Esophagus squamous epithelium (tissue), 5 donors: ENCODE measurements at regions not wholly inside any gene's neighbourhood (a gene's known extent, or its start where the extent isn't known, plus 50 kb on each side); places are given as distances from the start of the nearest gene placed in this dataset.
A peak's percentile ranks its signal among the peaks of the same experiment; 100 is the strongest.

Experiments
- DNase-seq: peaks from one replicate; lab custom pipeline; 2025; lab: John Stamatoyannopoulos, UW
- H3K27ac ChIP-seq, 4 donors: fragments of 200-600 bp; sonication (generic); one replicate each; pipeline ENCODE4 v1.5.1; 2016 to 2019; ENCODE audit warnings: mild to moderate bottlenecking in 1 of 4
- H3K27me3 ChIP-seq, 4 donors: fragments of 200-600 bp; sonication (generic); 1 replicate in 3 of 4; 2 replicates in 1 of 4; pipeline versions ENCODE4 v1.5.1 to v1.6.0; 2017 to 2021; ENCODE audit warnings: antibody characterized with exemption in 1 of 4
- H3K36me3 ChIP-seq, 3 donors: fragments of 200-600 bp; sonication (generic); one replicate each; pipeline ENCODE4 v1.5.1; 2016 to 2019
- H3K4me1 ChIP-seq, 3 donors: fragments of 200-600 bp; sonication (generic); one replicate each; pipeline ENCODE4 v1.5.1; 2017 to 2019
- H3K4me3 ChIP-seq, 4 donors: fragments of 200-600 bp; sonication (generic); 1 replicate in 3 of 4; 2 replicates in 1 of 4; pipeline ENCODE4 v1.5.1; 2016 to 2019; ENCODE audit warnings: mild to moderate bottlenecking in 2 of 4, moderate library complexity in 1 of 4
- H3K9me3 ChIP-seq, 3 donors: fragments of 200-600 bp; sonication (generic); one replicate each; pipeline ENCODE4 v1.5.1; 2016 to 2019
- POLR2A ChIP-seq, 4 donors: fragments of 450-650 bp; IDR thresholded peaks; one replicate each; pipeline ENCODE4 v1.6.1; 2017; ENCODE audit warnings: antibody characterized with exemption in 4 of 4, mild to moderate bottlenecking in 4 of 4, moderate library complexity in 3 of 4
- whole genome bisulfite sequencing, 2 donors: methylation state at CpG; one replicate each; pipeline ENCODE4 v1.1.5; 2018; 5-methylcytosine and 5-hydroxymethylcytosine counted together
- intact Hi-C: fragments of 100-400 bp; cut with DNase I; formaldehyde crosslinking; loops from one replicate; pipeline ENCODE4 v1.15.0; 2022
- TF ChIP-seq, protein P1 (sequence below), 6 experiments: fragments of 450-650 bp in 4 of 6; fragments of 200-600 bp in 2 of 6; sonication (generic) in 2 of 6; IDR thresholded peaks; one replicate each; pipeline ENCODE4 v1.5.1; 2016 to 2019; ENCODE audit warnings: antibody characterized with exemption in 6 of 6, mild to moderate bottlenecking in 4 of 6, moderate library complexity in 4 of 6
- donor health status: DM: yes; HTN: yes; CAD: no.

DNA sequence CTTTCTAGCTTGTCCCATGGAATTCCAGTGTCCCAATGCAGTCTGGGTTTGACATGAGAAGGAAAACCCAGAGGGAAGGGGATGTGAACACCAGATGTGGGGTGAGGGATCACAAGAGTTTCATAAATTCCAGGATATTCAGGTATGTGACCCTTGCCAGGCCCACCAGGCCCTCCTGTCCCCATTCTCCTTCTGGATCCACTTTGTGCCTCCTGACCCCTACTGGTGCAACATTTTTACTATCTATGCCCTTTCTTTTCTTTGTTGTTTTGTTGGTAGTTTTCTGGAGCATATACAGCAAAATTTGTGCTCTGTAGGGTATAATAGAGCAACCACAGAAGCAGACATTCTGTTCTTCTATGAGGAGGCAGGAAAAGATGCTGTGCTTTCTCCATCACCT, 597.0 kb upstream of the GRAMD2B start:
- intact Hi-C loops, result no loop called here
- Histone ChIP-seq H3K4me1 (no peaks in the 10 kb centered on the region), H3K27ac (no peak overlapping the region), H3K9me3 (no peaks in the 10 kb centered on the region), H3K36me3 (no peaks in the 10 kb centered on the region), H3K4me3 (no peak overlapping the region), H3K27me3 (no peaks in the 10 kb centered on the region)
- TF ChIP-seq POLR2A (IDR thresholded peaks at IDR 0.05), result no peak
- TF ChIP-seq, protein P1, sequence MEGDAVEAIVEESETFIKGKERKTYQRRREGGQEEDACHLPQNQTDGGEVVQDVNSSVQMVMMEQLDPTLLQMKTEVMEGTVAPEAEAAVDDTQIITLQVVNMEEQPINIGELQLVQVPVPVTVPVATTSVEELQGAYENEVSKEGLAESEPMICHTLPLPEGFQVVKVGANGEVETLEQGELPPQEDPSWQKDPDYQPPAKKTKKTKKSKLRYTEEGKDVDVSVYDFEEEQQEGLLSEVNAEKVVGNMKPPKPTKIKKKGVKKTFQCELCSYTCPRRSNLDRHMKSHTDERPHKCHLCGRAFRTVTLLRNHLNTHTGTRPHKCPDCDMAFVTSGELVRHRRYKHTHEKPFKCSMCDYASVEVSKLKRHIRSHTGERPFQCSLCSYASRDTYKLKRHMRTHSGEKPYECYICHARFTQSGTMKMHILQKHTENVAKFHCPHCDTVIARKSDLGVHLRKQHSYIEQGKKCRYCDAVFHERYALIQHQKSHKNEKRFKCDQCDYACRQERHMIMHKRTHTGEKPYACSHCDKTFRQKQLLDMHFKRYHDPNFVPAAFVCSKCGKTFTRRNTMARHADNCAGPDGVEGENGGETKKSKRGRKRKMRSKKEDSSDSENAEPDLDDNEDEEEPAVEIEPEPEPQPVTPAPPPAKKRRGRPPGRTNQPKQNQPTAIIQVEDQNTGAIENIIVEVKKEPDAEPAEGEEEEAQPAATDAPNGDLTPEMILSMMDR (IDR thresholded peaks at IDR 0.05), result no peak
- DNase-seq, result no peak

DNA sequence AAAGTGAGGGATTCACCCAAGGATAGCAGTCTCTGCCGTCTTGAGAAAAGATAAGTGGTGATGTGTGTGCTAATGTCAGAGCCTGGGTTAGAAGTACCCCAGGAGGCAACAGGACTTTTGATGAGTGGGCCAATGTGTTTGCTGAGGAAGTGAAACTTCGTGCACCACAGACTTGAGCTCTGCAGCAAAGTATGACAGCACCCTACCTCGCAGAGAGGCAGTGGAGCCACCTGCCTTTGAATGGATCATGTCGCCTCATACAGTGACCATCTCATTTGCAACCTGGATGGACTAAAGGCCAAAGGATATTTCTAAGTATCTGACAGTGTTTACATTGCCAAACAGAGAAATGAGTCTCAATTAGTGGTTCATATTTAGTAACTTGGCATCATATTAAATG, 593.9 kb upstream of the GRAMD2B start:
- H3K27me3 ChIP-seq, result no peaks in the 10 kb centered on the region
- H3K9me3 ChIP-seq, result no peaks in the 10 kb centered on the region
- no peak overlapping the region for H3K27ac ChIP-seq
- no peak overlapping the region for H3K4me3 ChIP-seq
- 81 to 90% methylated on average over 3 to 4 of the region's 4 CpGs for WGBS, 2 donors
- intact Hi-C loops, result no loop called here
- TF ChIP-seq POLR2A (IDR thresholded peaks at IDR 0.05), result no peak
- TF ChIP-seq, protein P1 (IDR thresholded peaks at IDR 0.05), result no peak
- no peak for DNase-seq
- H3K36me3 ChIP-seq, result no peaks in the 10 kb centered on the region
- no peaks in the 10 kb centered on the region for H3K4me1 ChIP-seq

DNA sequence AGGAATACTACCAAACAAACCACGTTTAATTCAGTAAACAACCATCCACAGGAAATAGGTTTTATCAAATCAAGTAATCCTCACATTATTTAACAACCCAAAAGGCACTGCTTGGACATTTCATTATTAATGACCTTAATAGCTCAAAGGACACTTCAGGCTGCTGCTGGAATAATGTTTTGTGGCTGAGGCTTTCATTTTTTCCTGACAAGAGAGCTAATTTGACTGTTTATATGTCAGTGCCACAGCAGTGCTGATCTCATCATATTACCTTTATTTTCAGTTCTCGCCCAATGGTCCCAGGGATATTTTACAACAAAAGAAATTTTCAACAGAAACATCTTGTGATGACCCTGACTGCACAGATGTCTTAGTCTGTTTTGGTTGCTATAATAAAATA, 589.8 kb upstream of the GRAMD2B start:
- Histone ChIP-seq H3K27me3 (no peaks in the 10 kb centered on the region), H3K4me3 (no peak overlapping the region), H3K36me3 (no peaks in the 10 kb centered on the region), H3K9me3 (no peaks in the 10 kb centered on the region), H3K27ac (no peak overlapping the region), H3K4me1 (no peaks in the 10 kb centered on the region)
- TF ChIP-seq POLR2A (IDR thresholded peaks at IDR 0.05), result no peak
- TF ChIP-seq, protein P1 (IDR thresholded peaks at IDR 0.05), result no peak
- WGBS, 2 donors, result 39 to 59% methylated on average over 2 of the region's 2 CpGs
- intact Hi-C loops, result no loop called here
- no peak for DNase-seq

DNA sequence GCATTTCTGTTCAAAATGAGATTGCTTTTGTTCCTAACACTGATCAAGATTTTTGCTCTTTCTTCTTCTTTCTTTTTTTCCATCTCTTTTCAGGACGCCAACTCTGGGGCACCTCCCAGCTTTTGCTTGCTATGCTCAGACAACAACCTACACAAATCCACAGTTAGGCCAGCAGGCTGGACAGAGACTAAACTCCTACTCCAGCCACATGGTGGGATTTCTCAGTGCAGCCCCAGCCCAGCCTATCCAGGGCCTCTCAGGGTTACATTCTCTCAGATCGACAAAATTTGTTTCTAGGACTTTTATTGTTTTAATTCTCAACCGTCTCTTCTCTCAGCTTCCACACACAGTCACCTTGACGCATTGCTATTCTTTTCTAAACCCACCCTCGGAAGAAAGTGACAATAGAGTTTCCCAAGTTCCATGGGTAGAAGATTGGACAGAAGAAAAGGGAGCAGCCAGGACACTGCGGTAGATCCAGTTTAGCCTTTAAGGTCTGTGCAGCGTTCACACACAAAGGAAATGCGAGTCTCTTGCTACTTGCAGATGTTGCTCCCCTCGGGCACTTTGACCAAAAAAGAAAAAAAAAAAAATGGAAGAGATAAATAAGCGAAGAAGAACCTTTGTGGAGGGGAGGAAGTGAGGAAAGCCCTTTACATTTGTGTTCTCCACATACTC, 588.6 kb upstream of the GRAMD2B start:
- no peaks in the 10 kb centered on the region for H3K9me3 ChIP-seq
- H3K27ac ChIP-seq, result no peak overlapping the region
- intact Hi-C loops, result no loop called here
- H3K4me1 ChIP-seq, result no peaks in the 10 kb centered on the region
- WGBS, 2 donors, result 77 to 83% methylated on average over 8 to 10 of the region's 10 CpGs
- no peaks in the 10 kb centered on the region for H3K27me3 ChIP-seq
- no peak for DNase-seq
- H3K4me3 ChIP-seq, result no peak overlapping the region
- H3K36me3 ChIP-seq, result no peaks in the 10 kb centered on the region
- no peak for TF ChIP-seq POLR2A (IDR thresholded peaks at IDR 0.05)
- TF ChIP-seq, protein P1 (IDR thresholded peaks at IDR 0.05), result no peak

DNA sequence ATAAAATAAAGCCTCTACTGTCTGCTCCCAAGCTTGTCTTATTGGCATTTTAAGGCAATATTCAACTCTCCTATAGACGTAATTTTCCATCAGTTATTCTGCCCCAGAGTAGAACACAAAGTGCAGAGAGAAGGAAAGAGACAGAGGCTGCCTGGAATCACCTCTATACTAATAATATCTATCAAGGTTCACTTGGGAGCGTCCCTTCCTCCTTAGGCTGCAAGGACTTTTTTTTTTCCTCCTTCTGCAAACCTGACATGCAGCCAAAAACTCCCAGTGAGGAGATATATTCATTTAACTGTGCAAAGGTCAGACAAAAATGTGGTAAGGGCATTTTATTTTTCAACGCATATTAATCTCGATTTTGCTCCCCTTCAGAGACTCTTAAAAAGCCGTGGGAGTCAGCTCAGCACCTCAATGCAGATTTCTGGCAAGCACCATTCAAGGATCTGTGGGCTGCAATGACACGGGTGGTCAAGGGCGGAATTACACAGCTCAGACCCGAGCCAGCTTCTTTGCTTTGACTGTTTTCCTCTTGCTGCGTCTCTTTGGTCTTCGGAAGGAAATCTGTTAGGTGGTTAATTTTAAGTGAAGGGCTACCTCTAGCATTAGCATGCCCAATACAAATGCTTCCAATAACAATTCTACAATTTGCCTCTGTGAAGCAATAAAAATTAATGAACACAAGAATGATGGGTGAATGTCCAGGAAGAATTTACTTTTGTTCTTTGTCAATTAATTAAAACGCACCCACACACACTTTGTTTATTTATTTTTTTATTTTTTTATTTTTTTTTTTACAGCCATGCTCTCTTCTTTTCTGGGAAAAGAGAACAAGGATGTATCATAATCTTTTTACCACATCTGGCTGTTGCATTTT, 587.7 kb upstream of the GRAMD2B start:
- H3K36me3 ChIP-seq, result no peaks in the 10 kb centered on the region
- H3K4me1 ChIP-seq, result no peaks in the 10 kb centered on the region
- WGBS, 2 donors, result 36 to 53% methylated on average over 10 to 11 of the region's 11 CpGs
- no peak overlapping the region for H3K27ac ChIP-seq
- TF ChIP-seq POLR2A (IDR thresholded peaks at IDR 0.05), result no peak
- TF ChIP-seq, protein P1 (IDR thresholded peaks at IDR 0.05), result peak in 5 of 6 experiments; percentile 28 to 48 (median 45)
- intact Hi-C loops, result no loop called here
- no peaks in the 10 kb centered on the region for H3K9me3 ChIP-seq
- DNase-seq, result no peak
- H3K4me3 ChIP-seq, result peak overlapping the region in 1 of 4 donors; percentile 24
- H3K27me3 ChIP-seq, result no peaks in the 10 kb centered on the region
